ENCODE measurements at regions not wholly inside any gene's neighbourhood (a gene's known extent, or its start where the extent isn't known, plus 50 kb on each side); places are given as distances from the start of the nearest gene placed in this dataset.
"Not testable (repeated sequence)": the region's sequence is repeated elsewhere in the genome, so short reads cannot be mapped to it uniquely, and the experiment has no call there.

DNA sequence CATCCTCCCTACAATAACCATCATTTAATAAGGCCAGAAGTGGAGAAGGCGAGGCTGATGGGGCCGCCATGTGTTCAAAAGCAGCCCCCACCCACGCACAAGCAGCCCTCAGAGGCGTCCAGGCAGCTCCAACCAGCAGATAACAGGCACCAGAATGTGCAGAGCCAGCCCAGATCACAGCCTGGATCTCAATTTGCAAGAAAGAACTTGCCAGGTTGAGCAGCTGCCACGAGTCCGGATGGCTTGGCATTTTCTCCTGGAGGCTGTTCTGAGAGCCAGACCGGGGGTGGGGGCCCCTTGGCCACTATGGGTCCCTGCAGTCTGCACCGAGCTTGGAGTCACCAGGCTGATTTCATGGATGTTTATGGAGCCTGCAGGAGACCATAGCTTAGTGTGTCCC is 338.1 kb downstream of the PREX1 start:
- no peak for DNase-seq
- H3K36me3 ChIP-seq = no peaks in the 10 kb centered on the region
- no peaks in the 10 kb centered on the region for H3K4me1 ChIP-seq
- H3K27ac ChIP-seq = no peak overlapping the region
- intact Hi-C loops (cut with DNase I; ENCODE audit: low total_unique reads) = no loop called here
- no peaks in the 10 kb centered on the region for H3K9me3 ChIP-seq
- H3K4me3 ChIP-seq = no peak overlapping the region
- no peak for TF ChIP-seq CTCF (IDR thresholded peaks at IDR 0.05)
- H3K27me3 ChIP-seq = no peaks in the 10 kb centered on the region

DNA sequence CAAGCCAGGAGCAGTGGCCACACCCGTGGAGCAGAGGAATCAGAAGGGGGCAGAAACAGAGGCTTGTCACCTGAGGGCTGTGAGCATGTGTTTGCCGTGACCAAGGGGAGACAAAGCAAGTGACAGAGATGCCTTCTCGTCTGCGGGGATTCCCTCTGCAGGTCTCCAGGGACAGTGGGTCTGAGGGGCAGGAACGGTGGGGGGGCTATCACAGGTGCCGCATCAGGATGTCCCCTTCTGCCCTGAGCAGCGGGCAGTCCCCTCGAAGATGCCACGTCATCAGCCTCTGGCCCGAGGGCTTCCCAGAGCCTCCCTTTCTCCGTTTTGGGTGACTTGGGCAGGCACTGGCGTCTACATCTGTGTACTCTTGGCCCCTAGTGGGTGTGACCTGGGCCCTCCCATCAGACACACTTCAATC is 338.7 kb downstream of the PREX1 start:
- Histone ChIP-seq H3K9me3 (no peaks in the 10 kb centered on the region), H3K4me1 (no peaks in the 10 kb centered on the region), H3K27me3 (no peaks in the 10 kb centered on the region), H3K27ac (no peak overlapping the region), H3K4me3 (no peak overlapping the region), H3K36me3 (no peaks in the 10 kb centered on the region)
- intact Hi-C loops (cut with DNase I; ENCODE audit: low total_unique reads) = no loop called here
- TF ChIP-seq CTCF (IDR thresholded peaks at IDR 0.05) = no peak
- no peak for TF ChIP-seq POLR2A (IDR thresholded peaks at IDR 0.05)
- no peak for DNase-seq

GRCh38 chr20:48488334-48489034 is 339.3 kb downstream of the PREX1 start:
- H3K9me3 ChIP-seq; H3K4me3 ChIP-seq; H3K4me1 ChIP-seq; intact Hi-C loops (cut with DNase I; ENCODE audit: low total_unique reads); H3K27me3 ChIP-seq; DNase-seq; H3K27ac ChIP-seq; H3K36me3 ChIP-seq: not testable (repeated sequence)

DNA sequence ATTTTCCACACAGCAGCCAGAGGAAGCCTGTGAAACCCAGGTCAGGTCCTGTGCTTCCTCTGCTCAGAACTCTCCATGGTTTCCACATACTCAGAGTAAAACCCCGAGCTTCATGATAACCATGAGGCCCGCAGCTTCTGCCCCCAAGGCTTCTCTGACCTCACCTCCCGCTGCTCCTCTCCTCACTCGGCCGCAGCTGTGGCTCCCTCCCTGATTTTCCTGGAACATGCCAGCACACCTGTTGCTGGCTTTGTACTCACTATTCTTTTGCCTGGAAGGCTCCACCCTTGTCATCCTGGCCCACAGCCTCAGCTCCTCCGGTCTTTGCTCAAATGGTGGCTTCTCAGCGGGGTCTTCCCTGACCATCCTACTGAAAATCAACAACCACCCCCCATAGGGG is 341.7 kb downstream of the PREX1 start:
- no peak for TF ChIP-seq POLR2A (IDR thresholded peaks at IDR 0.05)
- TF ChIP-seq CTCF (IDR thresholded peaks at IDR 0.05) = no peak
- Histone ChIP-seq H3K4me1 (no peaks in the 10 kb centered on the region), H3K4me3 (no peak overlapping the region), H3K27ac (no peak overlapping the region), H3K9me3 (no peaks in the 10 kb centered on the region), H3K36me3 (no peaks in the 10 kb centered on the region), H3K27me3 (no peaks in the 10 kb centered on the region)
- intact Hi-C loops (cut with DNase I; ENCODE audit: low total_unique reads) = no loop called here
- DNase-seq = no peak

DNA sequence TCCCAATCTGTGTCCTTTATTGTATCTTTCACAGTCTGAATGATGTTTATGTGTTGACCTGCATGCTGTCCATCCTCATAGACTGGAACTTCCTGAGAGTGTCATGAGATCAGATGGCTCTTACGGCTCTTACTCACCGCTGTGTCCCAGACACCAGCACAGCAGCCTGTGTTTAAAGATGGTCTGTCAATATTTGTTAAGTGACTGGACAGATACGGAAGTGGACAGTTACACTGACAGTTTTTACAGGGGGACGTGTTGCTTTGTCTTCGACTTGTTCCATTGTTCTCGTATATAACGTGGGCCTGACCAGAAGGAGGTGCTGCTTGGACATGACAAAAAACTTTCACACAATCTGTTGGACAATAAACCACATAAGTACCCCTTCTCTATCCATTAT is 342.6 kb downstream of the PREX1 start:
- H3K4me1 ChIP-seq; H3K27me3 ChIP-seq; intact Hi-C loops (cut with DNase I; ENCODE audit: low total_unique reads); H3K9me3 ChIP-seq; DNase-seq; H3K27ac ChIP-seq; H3K4me3 ChIP-seq; H3K36me3 ChIP-seq: not testable (repeated sequence)

DNA sequence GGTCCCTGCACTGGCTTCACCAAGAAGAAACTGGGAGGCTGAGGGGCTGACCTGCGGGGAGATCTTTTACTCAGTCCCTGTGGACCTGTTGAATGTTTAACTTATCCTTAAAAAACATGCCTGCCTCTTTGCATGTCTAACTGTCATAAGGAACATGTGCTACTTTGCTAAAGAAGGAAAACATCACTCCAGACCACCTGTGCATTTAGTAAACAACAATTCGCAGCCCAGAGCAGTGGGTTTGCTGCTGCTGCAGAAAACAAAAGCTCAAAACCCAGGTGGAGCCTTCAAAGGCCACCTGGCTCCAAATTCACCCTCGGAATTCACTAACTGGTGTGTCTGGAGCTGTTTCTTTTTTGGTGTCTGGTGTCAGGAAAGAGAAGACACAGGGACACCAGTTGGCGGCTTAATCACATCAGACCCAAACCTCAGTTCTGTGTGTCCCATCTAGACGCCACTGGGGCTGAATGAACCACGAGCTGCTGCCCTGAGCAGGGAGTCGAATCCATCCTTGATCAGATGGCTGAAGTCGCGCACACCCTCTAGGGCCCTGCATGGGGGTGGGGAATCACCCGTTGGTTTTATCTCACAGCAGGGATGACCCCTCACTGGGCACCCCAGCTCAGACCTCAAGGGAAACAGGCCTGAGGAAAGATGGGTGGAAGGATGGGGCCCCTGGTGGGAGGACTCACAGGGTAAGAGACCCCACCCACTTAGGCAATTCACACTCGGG is 344.3 kb downstream of the PREX1 start:
- no peak for DNase-seq
- H3K9me3 ChIP-seq = no peaks in the 10 kb centered on the region
- H3K27ac ChIP-seq = no peak overlapping the region
- H3K4me3 ChIP-seq = no peak overlapping the region
- TF ChIP-seq POLR2A (IDR thresholded peaks at IDR 0.05) (no peak), CTCF (IDR thresholded peaks at IDR 0.05) (no peak)
- intact Hi-C loops (cut with DNase I; ENCODE audit: low total_unique reads) = no loop called here
- H3K36me3 ChIP-seq = no peaks in the 10 kb centered on the region
- no peaks in the 10 kb centered on the region for H3K27me3 ChIP-seq
- H3K4me1 ChIP-seq = no peaks in the 10 kb centered on the region
